Neural progenitor cell (in vitro differentiated cells): ENCODE measurements at regions not wholly inside any gene's neighbourhood (a gene's known extent, or its start where the extent isn't known, plus 50 kb on each side); places are given as distances from the start of the nearest gene placed in this dataset.

ENCODE experiments used
- CTCF ChIP-seq: fragments of 200-600 bp; sonication (generic); IDR thresholded peaks from 2 replicates; pipeline ENCODE4 v1.5.1; 2017; ENCODE audit warnings: antibody characterized with exemption, mild to moderate bottlenecking
- EZH2 ChIP-seq: fragments of 200-600 bp; sonication (generic); IDR thresholded peaks from 2 replicates; pipeline ENCODE4 v1.6.1; 2017; ENCODE audit warnings: antibody characterized with exemption, mild to moderate bottlenecking, moderate library complexity
- EZH2phosphoT487 ChIP-seq: fragments of 200-600 bp; sonication (generic); IDR thresholded peaks from 2 replicates; pipeline ENCODE4 v1.6.1; 2017; ENCODE audit warnings: antibody characterized with exemption

GRCh38 chr3:43858294-43858701 is 167.6 kb downstream of the ABHD5 start:
- TF ChIP-seq CTCF: no peak
- no peak for TF ChIP-seq EZH2
- TF ChIP-seq EZH2phosphoT487: no peak
